Transverse colon (tissue), 4 donors: ENCODE measurements at regions not wholly inside any gene's neighbourhood (a gene's known extent, or its start where the extent isn't known, plus 50 kb on each side); places are given as distances from the start of the nearest gene placed in this dataset.

Source experiments
- DNase-seq: peaks from one replicate; pipeline ENCODE4 v3.0.0-alpha.2; 2019
- H3K27ac ChIP-seq, 4 donors: fragments of 200-600 bp; sonication (generic); 2 replicates each; pipeline ENCODE4 v1.5.1; 2016 to 2018; ENCODE audit warnings: inconsistent platforms in 4 of 4
- H3K27me3 ChIP-seq: fragments of 200-600 bp; sonication (generic); 2 replicates; pipeline ENCODE4 v1.5.1; 2017; ENCODE audit warnings: inconsistent platforms
- H3K36me3 ChIP-seq, 4 donors: fragments of 200-600 bp; sonication (generic); 2 replicates each; pipeline ENCODE4 v1.5.1; 2017 to 2019; ENCODE audit warnings: inconsistent platforms in 4 of 4
- H3K4me1 ChIP-seq, 4 donors: fragments of 200-600 bp; sonication (generic); 2 replicates each; pipeline ENCODE4 v1.5.1; 2017 to 2020; ENCODE audit warnings: inconsistent platforms in 4 of 4
- H3K4me3 ChIP-seq, 4 donors: fragments of 200-600 bp; sonication (generic); 1 replicate in 1 of 4; 2 replicates in 3 of 4; pipeline versions ENCODE4 v1.5.1 to v1.6.1; 2017 to 2019; ENCODE audit warnings: inconsistent platforms in 4 of 4
- H3K9me3 ChIP-seq, 2 donors: fragments of 200-600 bp; sonication (generic); 2 replicates each; pipeline ENCODE4 v1.5.1; 2017 to 2019; ENCODE audit warnings: inconsistent platforms in 2 of 2
- CTCF ChIP-seq, 5 experiments: fragments of 200-600 bp in 3 of 5; fragments of 450-650 bp in 2 of 5; sonication (generic) in 3 of 5; IDR thresholded peaks; 1 replicate in 2 of 5; 2 replicates in 3 of 5; pipeline ENCODE4 v1.5.1; 2016 to 2017; ENCODE audit warnings: antibody characterized with exemption in 5 of 5, inconsistent platforms in 3 of 5, mild to moderate bottlenecking in 2 of 5, moderate library complexity in 1 of 5
- EP300 ChIP-seq: sonication (generic); formaldehyde crosslinking; IDR thresholded peaks from one replicate; pipeline ENCODE4 v1.6.1; 2017; ENCODE audit warnings: antibody characterized with exemption, low read depth
- POLR2A ChIP-seq: fragments of 450-650 bp; IDR thresholded peaks from one replicate; pipeline ENCODE4 v1.6.1; 2016; ENCODE audit warnings: antibody characterized with exemption, mild to moderate bottlenecking, moderate library complexity
- POLR2AphosphoS5 ChIP-seq, 3 donors: sonication (generic); formaldehyde crosslinking; IDR thresholded peaks; one replicate each; pipeline ENCODE4 v1.6.1; 2016; ENCODE audit warnings: antibody characterized with exemption in 3 of 3
- WGBS, 2 donors: methylation state at CpG; one replicate each; pipeline ENCODE4 v1.1.5; 2018; ENCODE audit warnings: low coverage in 1 of 2; 5-methylcytosine and 5-hydroxymethylcytosine counted together
- in situ Hi-C, 4 donors: fragments of 200-750 bp; cut with MboI; loops; one replicate each; pipeline versions ENCODE4 v1.15.0 to v1.15.1; 2017; ENCODE audit warnings: low sequenced_read_pairs in 3 of 4, low pct_ligation_motif_present in 1 of 4, low pct_unique_long_range_greater_than_20kb in 1 of 4
- intact Hi-C: fragments of 100-400 bp; cut with DNase I; formaldehyde crosslinking; loops from one replicate; pipeline ENCODE4 v1.15.1; 2023; ENCODE audit warnings: low total_unique reads

- 58 to 61% methylated on average over 1 of the region's 1 CpG for WGBS, 2 donors
- intact Hi-C loops (no loop called here), in situ Hi-C loops (loop anchor here in 3 of 4 donors (25.0 kb wide), 3 partner anchors 1178 to 1553 kb away; partner anchors contain the start of gene FTCDNL1 (in 1 of the 3))
- H3K27ac ChIP-seq, result no peak overlapping the region
- H3K9me3 ChIP-seq, result no peaks in the 10 kb centered on the region
- H3K4me3 ChIP-seq, result no peak overlapping the region
- H3K4me1 ChIP-seq, result peaks cover 0 to 29% (median 10%) of the 10 kb centered on the region in 4 donors
- DNase-seq, result no peak
- H3K36me3 ChIP-seq, result no peaks in the 10 kb centered on the region
- TF ChIP-seq POLR2AphosphoS5 (IDR thresholded peaks at IDR 0.05), result no peak
- TF ChIP-seq CTCF (IDR thresholded peaks at IDR 0.05), result no peak
- no peaks in the 10 kb centered on the region for H3K27me3 ChIP-seq
Observed at GRCh38 chr2:198309081-198309480, 504.7 kb downstream of the PLCL1 start.

- H3K9me3 ChIP-seq, result no peaks in the 10 kb centered on the region
- H3K27me3 ChIP-seq, result no peaks in the 10 kb centered on the region
- no peak for DNase-seq
- 55 to 81% methylated on average over 3 of the region's 3 CpGs for WGBS, 2 donors
- TF ChIP-seq POLR2AphosphoS5 (IDR thresholded peaks at IDR 0.05), result no peak
- no peak for TF ChIP-seq CTCF (IDR thresholded peaks at IDR 0.05)
- no peak for TF ChIP-seq POLR2A
- H3K36me3 ChIP-seq, result no peaks in the 10 kb centered on the region
- intact Hi-C loops, result no loop called here
- in situ Hi-C loops, result loop anchor here in 3 of 4 donors (25.0 kb wide), 3 partner anchors 1179 to 1554 kb away; partner anchors contain the start of gene FTCDNL1 (in 1 of the 3)
- H3K27ac ChIP-seq, result no peak overlapping the region
- peaks cover 0 to 29% (median 8%) of the 10 kb centered on the region in 4 donors for H3K4me1 ChIP-seq
- H3K4me3 ChIP-seq, result no peak overlapping the region
Observed at GRCh38 chr2:198308368-198308767, 504.0 kb downstream of the PLCL1 start.

GRCh38 chr2:198307093-198307492 is 502.7 kb downstream of the PLCL1 start:
- in situ Hi-C loops (loop anchor here in 3 of 4 donors (25.0 kb wide), 3 partner anchors 1180 to 1555 kb away; partner anchors contain the start of gene FTCDNL1 (in 1 of the 3)), intact Hi-C loops (no loop called here)
- Histone ChIP-seq H3K9me3 (no peaks in the 10 kb centered on the region), H3K36me3 (no peaks in the 10 kb centered on the region), H3K4me3 (no peak overlapping the region), H3K4me1 (peaks cover 0 to 23% (median 4%) of the 10 kb centered on the region in 4 donors), H3K27me3 (no peaks in the 10 kb centered on the region), H3K27ac (no peak overlapping the region)
- DNase-seq, result no peak
- 78 to 90% methylated on average over 2 to 3 of the region's 3 CpGs for WGBS, 2 donors
- TF ChIP-seq EP300 (no peak), CTCF (IDR thresholded peaks at IDR 0.05) (no peak), POLR2AphosphoS5 (IDR thresholded peaks at IDR 0.05) (no peak), POLR2A (no peak)

- TF ChIP-seq POLR2AphosphoS5 (IDR thresholded peaks at IDR 0.05) (no peak), CTCF (IDR thresholded peaks at IDR 0.05) (no peak), POLR2A (no peak), EP300 (no peak)
- 76 to 92% methylated on average over 2 to 4 of the region's 4 CpGs for WGBS, 2 donors
- in situ Hi-C loops, result loop anchor here in 3 of 4 donors (25.0 kb wide), 3 partner anchors 1182 to 1557 kb away; partner anchors contain the start of gene FTCDNL1 (in 1 of the 3)
Observed at GRCh38 chr2:198304859-198305258, 500.5 kb downstream of the PLCL1 start.

More at GRCh38 chr2:198304859-198305258, 500.5 kb downstream of the PLCL1 start:
- Histone ChIP-seq H3K27me3 (no peaks in the 10 kb centered on the region), H3K4me3 (no peak overlapping the region), H3K27ac (no peak overlapping the region), H3K36me3 (no peaks in the 10 kb centered on the region), H3K9me3 (no peaks in the 10 kb centered on the region), H3K4me1 (peaks cover 0 to 8% (median under 1%) of the 10 kb centered on the region in 4 donors)
- DNase-seq, result no peak
- intact Hi-C loops, result no loop called here
